RWPE1 (cell line): ENCODE measurements at regions not wholly inside any gene's neighbourhood (a gene's known extent, or its start where the extent isn't known, plus 50 kb on each side); places are given as distances from the start of the nearest gene placed in this dataset.

Experiments
- CTCF ChIA-PET: fragments of 350-600 bp; sonication (Branson Sonifier 250); formaldehyde crosslinking; extraction: SDS; loops from one replicate; lab custom pipeline; 2021; lab: Yijun Ruan, JAX
- POLR2A ChIA-PET: fragments of 400-600 bp; formaldehyde crosslinking; extraction: SDS; loops from one replicate; lab custom pipeline; 2020; ENCODE audit warnings: antibody characterized with exemption; ENCODE audit not compliant: low non-redundant PET; lab: Yijun Ruan, JAX
- DNase-seq: peaks from one replicate; pipeline ENCODE4 v3.0.0; 2012; ENCODE audit warnings: low spot score
- H3K27ac ChIP-seq: fragments of 450-650 bp; 2 replicates; pipeline ENCODE4 v1.5.1; 2017
- TF ChIP-seq, protein P1 (sequence below): fragments of 450-650 bp; conservative IDR thresholded peaks from 2 replicates; pipeline ENCODE4 v1.5.1; 2017; ENCODE audit warnings: low read depth, mild to moderate bottlenecking

DNA sequence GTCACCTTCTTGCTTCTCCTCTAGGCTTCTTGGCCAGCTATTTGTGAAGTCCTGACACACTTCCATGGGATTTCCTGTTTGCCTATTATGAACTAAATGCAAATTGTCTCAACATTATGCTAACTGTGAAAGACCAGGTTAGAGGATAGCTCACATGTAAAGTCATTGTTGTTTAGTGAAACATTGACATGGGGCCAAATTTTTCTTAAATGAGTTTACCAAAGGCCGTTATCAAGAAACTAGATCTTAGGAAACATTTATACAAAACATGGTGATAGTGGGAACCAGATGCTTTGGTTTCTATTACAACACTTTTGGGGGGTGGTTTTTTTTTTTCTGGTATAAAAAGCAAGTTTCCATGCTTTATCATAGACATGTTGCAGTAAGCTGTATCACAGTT is 466.8 kb upstream of the FAM241A start:
- no peak overlapping the region for H3K27ac ChIP-seq
- CTCF ChIA-PET: interaction anchor here (0.6 kb wide), 1 partner anchor 45 kb away, joined by 3 read pairs; no protein-coding TSS in a partner anchor
- POLR2A ChIA-PET: interaction anchor here (0.6 kb wide), 1 partner anchor 12 kb away, joined by 4 read pairs; no protein-coding TSS in a partner anchor
- TF ChIP-seq, protein P1, sequence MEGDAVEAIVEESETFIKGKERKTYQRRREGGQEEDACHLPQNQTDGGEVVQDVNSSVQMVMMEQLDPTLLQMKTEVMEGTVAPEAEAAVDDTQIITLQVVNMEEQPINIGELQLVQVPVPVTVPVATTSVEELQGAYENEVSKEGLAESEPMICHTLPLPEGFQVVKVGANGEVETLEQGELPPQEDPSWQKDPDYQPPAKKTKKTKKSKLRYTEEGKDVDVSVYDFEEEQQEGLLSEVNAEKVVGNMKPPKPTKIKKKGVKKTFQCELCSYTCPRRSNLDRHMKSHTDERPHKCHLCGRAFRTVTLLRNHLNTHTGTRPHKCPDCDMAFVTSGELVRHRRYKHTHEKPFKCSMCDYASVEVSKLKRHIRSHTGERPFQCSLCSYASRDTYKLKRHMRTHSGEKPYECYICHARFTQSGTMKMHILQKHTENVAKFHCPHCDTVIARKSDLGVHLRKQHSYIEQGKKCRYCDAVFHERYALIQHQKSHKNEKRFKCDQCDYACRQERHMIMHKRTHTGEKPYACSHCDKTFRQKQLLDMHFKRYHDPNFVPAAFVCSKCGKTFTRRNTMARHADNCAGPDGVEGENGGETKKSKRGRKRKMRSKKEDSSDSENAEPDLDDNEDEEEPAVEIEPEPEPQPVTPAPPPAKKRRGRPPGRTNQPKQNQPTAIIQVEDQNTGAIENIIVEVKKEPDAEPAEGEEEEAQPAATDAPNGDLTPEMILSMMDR: no peak
- no peak for DNase-seq

DNA sequence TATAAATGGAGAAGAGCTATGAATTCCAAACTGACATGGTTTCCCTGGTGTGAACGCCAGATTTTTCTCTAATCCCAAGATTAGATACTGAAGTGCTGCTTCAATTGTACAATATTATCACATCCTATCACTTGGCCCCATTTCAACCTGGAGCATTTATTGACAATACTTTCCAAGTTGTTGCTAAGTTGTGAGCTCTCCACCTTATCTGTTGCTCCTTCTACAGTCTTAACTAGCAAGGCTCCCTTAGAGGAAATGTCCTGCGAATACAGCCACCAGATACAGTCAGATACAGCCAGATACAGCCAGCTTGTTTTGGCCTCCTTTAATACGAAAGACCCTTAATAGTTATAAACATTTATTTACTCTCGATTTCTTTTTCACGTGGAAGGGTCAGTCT is 466.3 kb upstream of the FAM241A start:
- TF ChIP-seq, protein P1: no peak
- DNase-seq: no peak
- no peak overlapping the region for H3K27ac ChIP-seq
- ChIA-PET CTCF (interaction anchor here (0.6 kb wide), 1 partner anchor 45 kb away, joined by 3 read pairs; no protein-coding TSS in a partner anchor), POLR2A (interaction anchor here (0.6 kb wide), 1 partner anchor 12 kb away, joined by 4 read pairs; no protein-coding TSS in a partner anchor)

DNA sequence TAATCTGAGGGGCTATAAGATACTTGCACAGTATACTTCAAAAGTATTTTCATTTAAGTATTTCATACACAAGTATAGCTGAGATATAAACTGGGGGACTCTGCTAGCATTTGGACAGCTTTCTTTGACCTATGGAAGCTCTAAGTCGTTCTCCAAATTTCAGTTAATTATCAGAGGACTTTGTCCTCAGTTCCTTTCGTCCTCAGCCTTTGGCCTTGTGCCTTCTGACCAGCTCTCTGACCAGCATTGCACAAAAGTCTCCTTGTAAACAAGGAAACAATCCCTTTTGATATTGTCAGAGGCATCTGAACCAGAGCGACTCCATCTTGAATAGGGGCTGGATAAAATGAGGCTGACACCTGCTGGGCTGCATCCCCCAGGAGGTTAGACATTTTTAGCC is 464.0 kb upstream of the FAM241A start:
- DNase-seq: no peak
- POLR2A ChIA-PET: no interaction called here
- TF ChIP-seq, protein P1: no peak
- CTCF ChIA-PET: no interaction called here
- H3K27ac ChIP-seq: no peak overlapping the region

DNA sequence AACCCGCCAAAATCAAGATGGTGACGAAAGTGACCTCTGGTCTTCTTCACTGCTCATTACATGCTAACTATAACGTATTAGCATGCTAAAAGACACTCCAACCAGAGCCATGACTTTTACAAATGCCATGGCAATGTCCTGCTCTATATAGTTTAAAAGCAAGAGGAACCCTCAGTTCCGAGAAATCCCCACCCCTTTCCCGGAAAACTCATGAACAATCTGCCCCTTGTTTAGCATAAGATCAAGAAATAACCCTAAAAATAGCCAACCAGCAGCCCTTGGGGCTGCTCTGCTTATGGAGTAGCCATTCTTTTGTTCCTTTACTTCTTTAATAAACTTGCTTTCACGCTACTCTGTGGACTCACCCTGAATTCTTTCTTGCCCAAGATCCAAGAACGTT is 463.5 kb upstream of the FAM241A start:
- ChIA-PET CTCF (no interaction called here), POLR2A (no interaction called here)
- DNase-seq: no peak
- TF ChIP-seq, protein P1: no peak
- H3K27ac ChIP-seq: no peak overlapping the region

DNA sequence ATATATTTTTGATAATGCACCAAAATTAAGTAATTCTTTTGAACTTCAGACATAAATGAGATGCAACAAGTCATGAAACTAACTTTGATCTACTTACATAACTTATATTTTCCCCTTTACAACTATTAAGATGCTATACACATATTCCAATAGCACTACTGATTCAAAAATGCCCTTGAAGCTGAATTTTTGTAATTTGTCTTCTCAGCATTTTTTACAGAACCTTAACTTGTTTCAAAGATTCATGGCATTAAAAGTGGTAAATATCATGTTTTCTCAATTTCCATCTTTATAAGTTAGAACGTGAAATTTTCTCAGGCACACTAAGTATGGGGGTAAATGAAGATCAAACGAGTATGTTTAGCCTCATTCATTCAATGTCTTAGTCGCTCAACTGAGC is 460.0 kb upstream of the FAM241A start:
- no peak for DNase-seq
- ChIA-PET CTCF (no interaction called here), POLR2A (no interaction called here)
- no peak overlapping the region for H3K27ac ChIP-seq
- TF ChIP-seq, protein P1: no peak

DNA sequence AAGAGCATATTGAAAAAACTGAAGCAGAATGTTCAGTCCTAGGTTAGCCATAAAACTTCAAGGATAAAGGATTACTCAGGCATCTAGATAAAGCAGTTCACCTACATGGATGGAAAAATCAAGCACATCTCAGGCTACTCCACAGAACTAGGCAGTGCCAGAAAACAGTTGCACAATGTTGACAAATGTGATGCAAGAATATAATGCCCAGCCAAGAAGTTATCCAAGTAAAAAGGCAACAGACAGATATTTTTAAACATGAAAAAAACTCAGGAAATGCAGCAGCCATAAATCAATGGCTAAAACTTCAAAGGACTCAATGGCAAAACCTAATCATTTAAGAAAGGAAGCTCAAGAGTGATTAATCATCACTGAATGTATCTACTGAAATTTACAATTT is 456.0 kb upstream of the FAM241A start:
- ChIA-PET CTCF (no interaction called here), POLR2A (no interaction called here)
- no peak for DNase-seq
- no peak overlapping the region for H3K27ac ChIP-seq
- TF ChIP-seq, protein P1: no peak

DNA sequence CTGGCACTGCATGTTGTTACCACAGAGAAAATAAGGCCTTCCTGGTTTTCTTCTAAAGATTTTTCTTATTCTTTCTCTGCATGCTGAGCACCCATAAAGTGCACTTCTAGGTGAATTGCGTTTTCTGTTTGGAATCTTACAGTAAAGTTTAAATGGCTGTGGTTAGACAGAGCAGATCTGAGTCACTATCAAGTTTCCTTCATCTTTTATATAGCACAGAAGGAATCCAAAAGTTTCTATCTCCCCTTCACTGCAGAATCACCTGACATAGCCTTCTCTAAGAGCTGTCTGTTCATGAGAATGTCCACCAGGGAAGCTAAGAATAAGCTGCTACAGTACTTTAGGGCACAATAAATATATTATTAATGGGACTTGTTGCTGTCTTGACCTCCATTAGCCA is 455.5 kb upstream of the FAM241A start:
- TF ChIP-seq, protein P1: no peak
- ChIA-PET POLR2A (no interaction called here), CTCF (no interaction called here)
- no peak for DNase-seq
- H3K27ac ChIP-seq: no peak overlapping the region
